Smooth muscle cell (in vitro differentiated cells): ENCODE measurements at regions not wholly inside any gene's neighbourhood (a gene's known extent, or its start where the extent isn't known, plus 50 kb on each side); places are given as distances from the start of the nearest gene placed in this dataset.

Source experiments
- DNase-seq: peaks from one replicate; lab custom pipeline; 2025; ENCODE audit not compliant: unreplicated experiment; lab: John Stamatoyannopoulos, UW
- H2AFZ ChIP-seq: fragments of 200-600 bp; sonication (generic); 2 replicates; pipeline ENCODE4 v1.6.0; 2016; ENCODE audit warnings: antibody characterized with exemption, low read depth, mild to moderate bottlenecking
- H3F3A ChIP-seq: fragments of 200-600 bp; sonication (generic); 2 replicates; pipeline ENCODE4 v1.6.0; 2017; ENCODE audit warnings: antibody characterized with exemption, low read depth
- H3K27ac ChIP-seq: fragments of 200-600 bp; sonication (generic); 2 replicates; pipeline ENCODE4 v1.5.1; 2016; ENCODE audit warnings: low read depth, mild to moderate bottlenecking
- H3K27me3 ChIP-seq: fragments of 200-600 bp; sonication (generic); 2 replicates; pipeline ENCODE4 v1.6.1; 2016; ENCODE audit warnings: low read depth, mild to moderate bottlenecking
- H3K36me3 ChIP-seq: fragments of 200-600 bp; sonication (generic); 2 replicates; pipeline ENCODE4 v1.5.1; 2016; ENCODE audit warnings: low read depth
- H3K4me1 ChIP-seq: fragments of 200-600 bp; sonication (generic); 2 replicates; pipeline ENCODE4 v1.5.1; 2016; ENCODE audit warnings: low read depth
- H3K4me2 ChIP-seq: fragments of 200-600 bp; sonication (generic); 2 replicates; pipeline ENCODE4 v1.6.0; 2016; ENCODE audit warnings: mild to moderate bottlenecking
- H3K4me3 ChIP-seq: fragments of 200-600 bp; sonication (generic); 2 replicates; pipeline ENCODE4 v1.5.1; 2016; ENCODE audit warnings: mild to moderate bottlenecking
- H3K79me2 ChIP-seq: fragments of 200-600 bp; sonication (generic); 2 replicates; pipeline ENCODE4 v1.6.0; 2016; ENCODE audit warnings: low read depth, mild to moderate bottlenecking
- H3K9ac ChIP-seq: fragments of 200-600 bp; sonication (generic); 2 replicates; pipeline ENCODE4 v1.6.0; 2016; ENCODE audit warnings: low read depth
- H3K9me3 ChIP-seq: fragments of 200-600 bp; sonication (generic); replicated peaks from 2 replicates; pipeline ENCODE4 v1.5.1; 2016; ENCODE audit warnings: low read depth
- H4K20me1 ChIP-seq: fragments of 200-600 bp; sonication (generic); 2 replicates; pipeline ENCODE4 v1.6.0; 2016; ENCODE audit warnings: low read depth
- WGBS: methylation state at CpG from one replicate; pipeline ENCODE4 v1.1.7; 2016; ENCODE audit warnings: low lambda C conversion rate; 5-methylcytosine and 5-hydroxymethylcytosine counted together
- TF ChIP-seq, protein P1 (sequence below): fragments of 200-600 bp; sonication (generic); IDR thresholded peaks from 2 replicates; pipeline ENCODE4 v1.5.1; 2017; ENCODE audit warnings: borderline replicate concordance, mild to moderate bottlenecking, antibody characterized with exemption; ENCODE audit not compliant: insufficient read depth, poor library complexity, severe bottlenecking

DNA sequence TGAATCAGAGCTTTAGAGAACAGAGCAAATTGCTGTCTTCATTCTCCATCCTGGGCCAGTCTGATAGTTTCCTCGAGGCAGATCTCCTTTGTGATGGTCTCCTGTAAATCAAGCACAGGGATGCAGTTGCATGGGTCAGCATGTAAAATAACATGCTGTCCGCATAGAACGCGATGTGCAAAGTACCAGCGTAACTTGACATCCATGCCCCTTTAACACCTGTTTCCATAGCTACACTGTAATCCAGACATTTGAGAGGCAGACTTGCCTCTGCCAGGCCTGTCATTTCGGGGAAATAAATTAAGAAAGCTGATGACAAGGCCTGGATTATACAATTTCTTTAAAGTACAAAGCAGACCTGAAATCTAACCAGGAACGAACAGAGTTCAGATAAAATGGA is 413.5 kb downstream of the TLE4 start:
- peaks cover 9% of the 10 kb centered on the region for H3K4me1 ChIP-seq
- H3K4me2 ChIP-seq, result no peak overlapping the region
- no peak overlapping the region for H3K9ac ChIP-seq
- H3K4me3 ChIP-seq, result no peak overlapping the region
- no peaks in the 10 kb centered on the region for H3F3A ChIP-seq
- H3K27ac ChIP-seq, result no peak overlapping the region
- 93% methylated on average over 7 of the region's 7 CpGs for WGBS
- H2AFZ ChIP-seq, result no peak overlapping the region
- TF ChIP-seq, protein P1, sequence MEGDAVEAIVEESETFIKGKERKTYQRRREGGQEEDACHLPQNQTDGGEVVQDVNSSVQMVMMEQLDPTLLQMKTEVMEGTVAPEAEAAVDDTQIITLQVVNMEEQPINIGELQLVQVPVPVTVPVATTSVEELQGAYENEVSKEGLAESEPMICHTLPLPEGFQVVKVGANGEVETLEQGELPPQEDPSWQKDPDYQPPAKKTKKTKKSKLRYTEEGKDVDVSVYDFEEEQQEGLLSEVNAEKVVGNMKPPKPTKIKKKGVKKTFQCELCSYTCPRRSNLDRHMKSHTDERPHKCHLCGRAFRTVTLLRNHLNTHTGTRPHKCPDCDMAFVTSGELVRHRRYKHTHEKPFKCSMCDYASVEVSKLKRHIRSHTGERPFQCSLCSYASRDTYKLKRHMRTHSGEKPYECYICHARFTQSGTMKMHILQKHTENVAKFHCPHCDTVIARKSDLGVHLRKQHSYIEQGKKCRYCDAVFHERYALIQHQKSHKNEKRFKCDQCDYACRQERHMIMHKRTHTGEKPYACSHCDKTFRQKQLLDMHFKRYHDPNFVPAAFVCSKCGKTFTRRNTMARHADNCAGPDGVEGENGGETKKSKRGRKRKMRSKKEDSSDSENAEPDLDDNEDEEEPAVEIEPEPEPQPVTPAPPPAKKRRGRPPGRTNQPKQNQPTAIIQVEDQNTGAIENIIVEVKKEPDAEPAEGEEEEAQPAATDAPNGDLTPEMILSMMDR, result no peak
- H3K9me3 ChIP-seq, result no peaks in the 10 kb centered on the region
- DNase-seq, result no peak
- no peaks in the 10 kb centered on the region for H3K36me3 ChIP-seq
- no peaks in the 10 kb centered on the region for H3K27me3 ChIP-seq
- no peaks in the 10 kb centered on the region for H4K20me1 ChIP-seq
- no peaks in the 10 kb centered on the region for H3K79me2 ChIP-seq

DNA sequence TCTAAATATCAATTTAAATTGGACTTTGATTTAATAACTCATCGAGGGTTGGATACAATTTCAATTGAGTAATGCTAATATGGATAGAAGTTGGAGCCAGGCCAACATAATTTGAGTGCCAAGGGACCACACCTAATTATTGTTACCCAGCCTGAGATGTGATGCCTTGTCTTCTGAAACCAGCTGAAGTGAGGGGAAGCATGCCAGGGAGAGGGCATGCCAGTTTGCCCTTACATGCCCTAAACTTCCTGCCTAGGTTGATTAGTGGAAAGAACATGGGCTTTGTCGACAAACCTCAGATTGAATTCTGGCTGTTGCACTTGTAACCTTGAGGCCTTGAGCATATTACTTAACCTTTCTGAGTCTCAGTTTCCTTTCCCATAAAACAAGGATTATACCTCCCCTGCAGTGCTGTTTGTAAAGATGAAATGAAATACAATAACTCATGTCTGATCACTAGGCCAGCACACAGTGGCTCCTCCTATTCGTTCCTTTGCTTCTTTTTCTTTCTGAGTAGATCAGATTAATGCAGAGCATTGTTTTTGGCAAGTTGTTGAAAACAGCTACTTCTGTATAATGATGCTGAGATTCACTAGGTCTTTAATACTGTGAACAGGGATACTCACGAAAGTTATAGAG is 412.8 kb downstream of the TLE4 start:
- Histone ChIP-seq H3K79me2 (no peaks in the 10 kb centered on the region), H3K27ac (no peak overlapping the region), H3K4me1 (peaks cover 16% of the 10 kb centered on the region), H3K36me3 (no peaks in the 10 kb centered on the region), H2AFZ (no peak overlapping the region), H4K20me1 (no peaks in the 10 kb centered on the region), H3K4me3 (no peak overlapping the region), H3K27me3 (no peaks in the 10 kb centered on the region), H3F3A (no peaks in the 10 kb centered on the region), H3K4me2 (no peak overlapping the region), H3K9me3 (no peaks in the 10 kb centered on the region), H3K9ac (no peak overlapping the region)
- DNase-seq, result no peak
- TF ChIP-seq, protein P1, result no peak
- 90% methylated on average over 4 of the region's 4 CpGs for WGBS

DNA sequence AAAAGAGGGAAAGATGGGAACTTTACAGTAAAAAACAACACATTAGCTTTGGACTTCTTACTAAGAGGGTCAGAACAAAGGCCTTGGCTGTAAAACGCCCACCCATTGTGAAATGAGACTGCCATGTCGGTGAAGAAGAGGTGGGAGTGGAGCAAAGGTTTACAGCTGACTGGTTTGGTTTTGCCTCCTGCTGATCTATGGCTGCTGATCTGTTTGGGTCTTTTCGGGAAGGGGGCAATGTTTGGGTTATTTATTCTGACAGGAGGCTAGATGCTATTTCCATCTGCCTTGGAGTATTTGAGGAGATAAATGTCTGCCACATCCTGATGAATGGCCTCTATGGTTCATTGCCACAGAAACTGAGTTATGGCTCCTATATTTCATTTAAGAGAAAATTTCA is 408.7 kb downstream of the TLE4 start:
- no peak overlapping the region for H2AFZ ChIP-seq
- H3K9me3 ChIP-seq, result no peaks in the 10 kb centered on the region
- no peaks in the 10 kb centered on the region for H3K27me3 ChIP-seq
- WGBS, result 77% methylated on average over 3 of the region's 3 CpGs
- no peaks in the 10 kb centered on the region for H3F3A ChIP-seq
- TF ChIP-seq, protein P1, result no peak
- H3K4me1 ChIP-seq, result peaks cover 31% of the 10 kb centered on the region
- H3K4me2 ChIP-seq, result no peak overlapping the region
- no peak for DNase-seq
- H3K9ac ChIP-seq, result no peak overlapping the region
- no peak overlapping the region for H3K4me3 ChIP-seq
- no peaks in the 10 kb centered on the region for H3K79me2 ChIP-seq
- no peaks in the 10 kb centered on the region for H3K36me3 ChIP-seq
- H4K20me1 ChIP-seq, result no peaks in the 10 kb centered on the region
- no peak overlapping the region for H3K27ac ChIP-seq

DNA sequence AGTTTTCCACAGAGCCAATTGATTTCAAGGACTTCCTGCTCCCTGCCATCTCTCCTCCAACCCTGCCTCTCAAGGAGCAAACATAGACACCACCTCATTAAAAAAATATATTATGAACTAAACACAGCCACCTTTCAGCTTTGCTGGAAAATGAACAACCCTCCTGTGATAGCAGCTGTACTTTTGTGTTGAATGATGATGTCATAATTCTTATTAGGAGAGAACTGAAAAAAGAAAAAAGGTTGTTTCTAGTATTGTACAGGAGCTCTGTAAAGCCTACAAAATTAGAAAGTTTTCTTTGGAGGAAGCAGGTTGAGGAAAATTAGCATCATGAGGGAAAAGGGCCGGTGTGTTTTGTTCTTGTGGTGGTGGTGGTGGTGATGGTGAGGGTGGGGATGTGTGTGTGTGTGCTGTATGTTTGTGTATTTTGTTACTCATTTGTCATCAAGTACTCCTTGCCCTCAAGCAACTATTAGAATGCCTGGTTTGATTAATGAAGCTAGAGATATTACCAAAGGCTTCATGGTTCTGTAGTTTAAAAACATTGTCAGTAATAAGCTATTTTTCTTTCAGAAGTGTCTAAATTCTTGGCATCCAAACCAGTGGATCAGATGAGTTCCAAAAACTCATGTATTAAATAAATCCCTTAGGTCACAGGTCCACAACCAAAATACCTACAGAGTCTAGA is 405.9 kb downstream of the TLE4 start:
- Histone ChIP-seq H3K4me2 (no peak overlapping the region), H3K4me1 (peaks cover 45% of the 10 kb centered on the region), H3K4me3 (no peak overlapping the region), H4K20me1 (no peaks in the 10 kb centered on the region), H3K27me3 (no peaks in the 10 kb centered on the region), H3K9me3 (no peaks in the 10 kb centered on the region), H3K79me2 (no peaks in the 10 kb centered on the region), H3K27ac (no peak overlapping the region), H2AFZ (no peak overlapping the region), H3K9ac (no peak overlapping the region), H3K36me3 (no peaks in the 10 kb centered on the region), H3F3A (no peaks in the 10 kb centered on the region)
- TF ChIP-seq, protein P1, result no peak
- WGBS, result 87% methylated on average over 1 of the region's 1 CpG
- no peak for DNase-seq
